ENCODE measurements at regions not wholly inside any gene's neighbourhood (a gene's known extent, or its start where the extent isn't known, plus 50 kb on each side); places are given as distances from the start of the nearest gene placed in this dataset.

GRCh38 chr4:45640281-45640680, 483.6 kb downstream of the GABRG1 start:
- no peak for DNase-seq (ENCODE audit: low spot score)

- DNase-seq (ENCODE audit: low spot score) = no peak
Measured at GRCh38 chr4:45638641-45639040, 485.2 kb downstream of the GABRG1 start.

GRCh38 chr4:45636175-45636574, 487.7 kb downstream of the GABRG1 start:
- DNase-seq (ENCODE audit: low spot score) = no peak

GRCh38 chr4:45629717-45630116, 494.1 kb downstream of the GABRG1 start:
- no peak for DNase-seq (ENCODE audit: low spot score)

GRCh38 chr4:45621971-45622370, 501.9 kb downstream of the GABRG1 start:
- no peak for DNase-seq (ENCODE audit: low spot score)

- DNase-seq (ENCODE audit: low spot score) = no peak
Measured at GRCh38 chr4:45620808-45621207, 503.0 kb downstream of the GABRG1 start.

- DNase-seq (ENCODE audit: low spot score) = no peak
Measured at GRCh38 chr4:45596379-45597101, 527.3 kb downstream of the GABRG1 start.

- no peak for DNase-seq (ENCODE audit: low spot score)
Measured at GRCh38 chr4:45580334-45580733, 543.5 kb downstream of the GABRG1 start.

GRCh38 chr4:45578874-45579273, 545.0 kb downstream of the GABRG1 start:
- DNase-seq (ENCODE audit: low spot score) = no peak

GRCh38 chr4:45576275-45576674, 547.6 kb downstream of the GABRG1 start:
- no peak for DNase-seq (ENCODE audit: low spot score)

- no peak for DNase-seq (ENCODE audit: low spot score)
Measured at GRCh38 chr4:45569619-45570018, 554.2 kb downstream of the GABRG1 start.

- DNase-seq (ENCODE audit: low spot score) = no peak
Measured at GRCh38 chr4:45568694-45569093, 555.2 kb downstream of the GABRG1 start.

GRCh38 chr4:45566896-45567603, 556.8 kb downstream of the GABRG1 start:
- DNase-seq (ENCODE audit: low spot score) = no peak

- no peak for DNase-seq (ENCODE audit: low spot score)
Measured at GRCh38 chr4:45554423-45554822, 569.4 kb downstream of the GABRG1 start.

- DNase-seq (ENCODE audit: low spot score) = no peak
Measured at GRCh38 chr4:45550766-45551366, 573.0 kb downstream of the GABRG1 start.

- no peak for DNase-seq (ENCODE audit: low spot score)
Measured at GRCh38 chr4:45539142-45539814, 584.6 kb downstream of the GABRG1 start.

GRCh38 chr4:45530498-45530897, 593.4 kb downstream of the GABRG1 start:
- DNase-seq (ENCODE audit: low spot score) = no peak

- DNase-seq (ENCODE audit: low spot score) = no peak
Measured at GRCh38 chr4:45527160-45527559, 596.7 kb downstream of the GABRG1 start.

- DNase-seq (ENCODE audit: low spot score) = no peak
Measured at GRCh38 chr4:45518832-45519231, 605.0 kb downstream of the GABRG1 start.

GRCh38 chr4:45502471-45502870, 621.4 kb downstream of the GABRG1 start:
- DNase-seq (ENCODE audit: low spot score) = no peak

GRCh38 chr4:45484740-45485139, 639.1 kb downstream of the GABRG1 start:
- DNase-seq (ENCODE audit: low spot score) = no peak

- no peak for DNase-seq (ENCODE audit: low spot score)
Measured at GRCh38 chr4:45482346-45482745, 641.5 kb downstream of the GABRG1 start.

GRCh38 chr4:45477311-45477733, 646.5 kb downstream of the GABRG1 start:
- no peak for DNase-seq (ENCODE audit: low spot score)
